Loucy (cell line): ENCODE measurements at regions not wholly inside any gene's neighbourhood (a gene's known extent, or its start where the extent isn't known, plus 50 kb on each side); places are given as distances from the start of the nearest gene placed in this dataset.
A peak's percentile ranks its signal among the peaks of the same experiment; 100 is the strongest.

Experiments used
- H2AFZ ChIP-seq: fragments of 200-600 bp; sonication (generic); 2 replicates; pipeline ENCODE4 v1.6.0; 2016; ENCODE audit warnings: antibody characterized with exemption, mild to moderate bottlenecking, low read length, moderate library complexity
- H3F3A ChIP-seq: fragments of 200-600 bp; 2 replicates; pipeline ENCODE4 v1.6.0; 2016; ENCODE audit warnings: antibody characterized with exemption, low read depth, mild to moderate bottlenecking
- H3K27me3 ChIP-seq: fragments of 200-600 bp; sonication (generic); 2 replicates; pipeline ENCODE4 v1.6.1; 2014; ENCODE audit warnings: low read length, mild to moderate bottlenecking; ENCODE audit not compliant: insufficient read depth, poor library complexity, severe bottlenecking
- H3K36me3 ChIP-seq: fragments of 200-600 bp; sonication (generic); 2 replicates; pipeline ENCODE4 v1.6.1; 2016; ENCODE audit warnings: low read length; ENCODE audit not compliant: insufficient read depth
- H3K4me1 ChIP-seq: fragments of 200-600 bp; sonication (generic); 2 replicates; pipeline ENCODE4 v1.5.1; 2014; ENCODE audit warnings: low read length, mild to moderate bottlenecking; ENCODE audit not compliant: insufficient read depth, poor library complexity, severe bottlenecking
- H3K4me2 ChIP-seq: fragments of 200-600 bp; sonication (generic); 2 replicates; pipeline ENCODE4 v1.6.0; 2014; ENCODE audit warnings: antibody characterized with exemption, low read length, low read depth, mild to moderate bottlenecking; ENCODE audit not compliant: poor library complexity, severe bottlenecking
- H3K4me3 ChIP-seq: fragments of 200-600 bp; sonication (generic); 2 replicates; pipeline ENCODE4 v1.5.1; 2014; ENCODE audit warnings: low read length, mild to moderate bottlenecking, mixed read lengths; ENCODE audit not compliant: poor library complexity, severe bottlenecking
- H3K79me2 ChIP-seq: fragments of 200-600 bp; sonication (generic); 2 replicates; pipeline ENCODE4 v1.6.1; 2014; ENCODE audit warnings: low read length; ENCODE audit not compliant: insufficient read depth
- H3K9ac ChIP-seq: fragments of 200-600 bp; sonication (generic); 2 replicates; pipeline ENCODE4 v1.6.0; 2014; ENCODE audit warnings: mild to moderate bottlenecking, low read depth, low read length, moderate library complexity; ENCODE audit not compliant: poor library complexity, severe bottlenecking
- H3K9me2 ChIP-seq: fragments of 200-600 bp; sonication (generic); replicated peaks from 2 replicates; pipeline ENCODE4 v1.6.1; 2016; ENCODE audit warnings: low read depth, low read length, mixed read lengths
- H3K9me3 ChIP-seq: fragments of 200-600 bp; sonication (generic); 2 replicates; pipeline ENCODE4 v1.6.1; 2014; ENCODE audit warnings: mild to moderate bottlenecking, antibody characterized with exemption, low read length, low read depth; ENCODE audit not compliant: insufficient read depth
- H4K20me1 ChIP-seq: fragments of 200-600 bp; sonication (generic); 2 replicates; pipeline ENCODE4 v1.6.0; 2014; ENCODE audit warnings: antibody characterized with exemption, low read length, mild to moderate bottlenecking; ENCODE audit not compliant: insufficient read depth, poor library complexity, severe bottlenecking
- CTCF ChIP-seq: fragments of 200-600 bp; sonication (generic); conservative IDR thresholded peaks from 2 replicates; pipeline ENCODE4 v1.5.1; 2014; ENCODE audit warnings: mild to moderate bottlenecking, antibody characterized with exemption, low read length
- EZH2phosphoT487 ChIP-seq: fragments of 200-600 bp; IDR thresholded peaks from 2 replicates; pipeline ENCODE4 v1.6.1; 2018; ENCODE audit warnings: antibody characterized with exemption, mild to moderate bottlenecking, moderate library complexity, borderline replicate concordance

GRCh38 chr4:124321364-124321763 is 391.2 kb downstream of the ANKRD50 start:
- Histone ChIP-seq H3K9me2 (no peaks in the 10 kb centered on the region), H4K20me1 (no peaks in the 10 kb centered on the region), H3K4me3 (no peak overlapping the region), H3F3A (peaks cover 4% of the 10 kb centered on the region; the same call in 1 of the 2 replicates), H3K9ac (no peak overlapping the region), H3K4me1 (peaks cover 13% of the 10 kb centered on the region), H3K27me3 (no peaks in the 10 kb centered on the region), H3K4me2 (no peak overlapping the region), H3K36me3 (no peaks in the 10 kb centered on the region), H2AFZ (no peak overlapping the region), H3K9me3 (no peaks in the 10 kb centered on the region), H3K79me2 (no peaks in the 10 kb centered on the region)
- TF ChIP-seq EZH2phosphoT487: no peak
- TF ChIP-seq CTCF: peak; percentile 49

GRCh38 chr4:124322234-124323065 is 390.1 kb downstream of the ANKRD50 start:
- no peaks in the 10 kb centered on the region for H3K9me3 ChIP-seq
- no peak overlapping the region for H3K4me2 ChIP-seq
- H3K9ac ChIP-seq: no peak overlapping the region
- no peaks in the 10 kb centered on the region for H3K27me3 ChIP-seq
- no peak overlapping the region for H3K4me3 ChIP-seq
- H3K4me1 ChIP-seq: peaks cover 13% of the 10 kb centered on the region
- H4K20me1 ChIP-seq: no peaks in the 10 kb centered on the region
- H2AFZ ChIP-seq: peak overlapping the region; percentile 73; the same call in 1 of the 2 replicates
- peak; percentile 69 for TF ChIP-seq CTCF
- no peak for TF ChIP-seq EZH2phosphoT487
- no peaks in the 10 kb centered on the region for H3K79me2 ChIP-seq
- H3F3A ChIP-seq: peaks cover 4% of the 10 kb centered on the region; the same call in 1 of the 2 replicates
- H3K9me2 ChIP-seq: no peaks in the 10 kb centered on the region
- no peaks in the 10 kb centered on the region for H3K36me3 ChIP-seq

GRCh38 chr4:124325690-124326089 is 386.8 kb downstream of the ANKRD50 start:
- Histone ChIP-seq H3K27me3 (no peaks in the 10 kb centered on the region), H3K9ac (no peak overlapping the region), H3F3A (no peaks in the 10 kb centered on the region), H3K4me2 (no peak overlapping the region), H4K20me1 (no peaks in the 10 kb centered on the region), H3K4me3 (no peak overlapping the region), H3K4me1 (no peaks in the 10 kb centered on the region), H3K36me3 (no peaks in the 10 kb centered on the region), H3K79me2 (no peaks in the 10 kb centered on the region), H2AFZ (no peak overlapping the region), H3K9me3 (no peaks in the 10 kb centered on the region), H3K9me2 (no peaks in the 10 kb centered on the region)
- TF ChIP-seq EZH2phosphoT487: no peak
- no peak for TF ChIP-seq CTCF
